Keratinocyte (primary cell): ENCODE measurements at regions not wholly inside any gene's neighbourhood (a gene's known extent, or its start where the extent isn't known, plus 50 kb on each side); places are given as distances from the start of the nearest gene placed in this dataset.

ENCODE experiments used
- EZH2 ChIP-seq: IDR thresholded peaks from one replicate; pipeline ENCODE4 v1.6.1; 2012; ENCODE audit warnings: inconsistent platforms, mild to moderate bottlenecking, low read length, moderate library complexity
- TF ChIP-seq, protein P1 (sequence below), 3 experiments: IDR thresholded peaks in 1 of 3; conservative IDR thresholded peaks in 1 of 3; optimal IDR thresholded peaks in 1 of 3; 2 replicates in 2 of 3; 3 replicates in 1 of 3; pipeline versions ENCODE3 to v1.5.1; 2011; ENCODE audit warnings: low read length in 3 of 3, mild to moderate bottlenecking in 3 of 3, moderate library complexity in 2 of 3, control low read depth in 1 of 3, inconsistent platforms in 1 of 3; ENCODE audit not compliant: insufficient read depth in 2 of 3; ENCODE audit errors: extremely low read depth in 1 of 3

GRCh38 chr10:3625959-3626751 lies 158.9 kb downstream of the KLF6 start:
- TF ChIP-seq, protein P1, sequence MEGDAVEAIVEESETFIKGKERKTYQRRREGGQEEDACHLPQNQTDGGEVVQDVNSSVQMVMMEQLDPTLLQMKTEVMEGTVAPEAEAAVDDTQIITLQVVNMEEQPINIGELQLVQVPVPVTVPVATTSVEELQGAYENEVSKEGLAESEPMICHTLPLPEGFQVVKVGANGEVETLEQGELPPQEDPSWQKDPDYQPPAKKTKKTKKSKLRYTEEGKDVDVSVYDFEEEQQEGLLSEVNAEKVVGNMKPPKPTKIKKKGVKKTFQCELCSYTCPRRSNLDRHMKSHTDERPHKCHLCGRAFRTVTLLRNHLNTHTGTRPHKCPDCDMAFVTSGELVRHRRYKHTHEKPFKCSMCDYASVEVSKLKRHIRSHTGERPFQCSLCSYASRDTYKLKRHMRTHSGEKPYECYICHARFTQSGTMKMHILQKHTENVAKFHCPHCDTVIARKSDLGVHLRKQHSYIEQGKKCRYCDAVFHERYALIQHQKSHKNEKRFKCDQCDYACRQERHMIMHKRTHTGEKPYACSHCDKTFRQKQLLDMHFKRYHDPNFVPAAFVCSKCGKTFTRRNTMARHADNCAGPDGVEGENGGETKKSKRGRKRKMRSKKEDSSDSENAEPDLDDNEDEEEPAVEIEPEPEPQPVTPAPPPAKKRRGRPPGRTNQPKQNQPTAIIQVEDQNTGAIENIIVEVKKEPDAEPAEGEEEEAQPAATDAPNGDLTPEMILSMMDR (optimal IDR thresholded peaks at IDR 0.05 in 1 of 3, IDR thresholded peaks at IDR 0.05 in 1 of 3, conservative IDR thresholded peaks at IDR 0.05 in 1 of 3; ENCODE audit: extremely low read depth in 1 of 3, insufficient read depth in 2 of 3, low read length in 3 of 3): no peak
- no peak for TF ChIP-seq EZH2
